GM18519 (cell line): ENCODE measurements at regions not wholly inside any gene's neighbourhood (a gene's known extent, or its start where the extent isn't known, plus 50 kb on each side); places are given as distances from the start of the nearest gene placed in this dataset.
"Not testable (repeated sequence)": the region's sequence is repeated elsewhere in the genome, so short reads cannot be mapped to it uniquely, and the experiment has no call there.

Experiments
- ATAC-seq: cut with Tn5 transposase; IDR thresholded peaks from one replicate; pipeline ENCODE4 v1.9.1; 2021; ENCODE audit warnings: mild to moderate bottlenecking, moderate library complexity; ENCODE audit not compliant: unreplicated experiment, low FRiP score

- ATAC-seq: no peak
Observed at GRCh38 chr1:82818586-82818985, 1017.9 kb downstream of the ADGRL2 start.

GRCh38 chr1:82813386-82813785 is 1012.7 kb downstream of the ADGRL2 start:
- no peak for ATAC-seq

- no peak for ATAC-seq
Observed at GRCh38 chr1:82810601-82811000, 1009.9 kb downstream of the ADGRL2 start.

GRCh38 chr1:82807563-82807962 is 1006.8 kb downstream of the ADGRL2 start:
- ATAC-seq: no peak

GRCh38 chr1:82806133-82806532 is 1005.4 kb downstream of the ADGRL2 start:
- no peak for ATAC-seq

GRCh38 chr1:82801176-82801575 is 1000.4 kb downstream of the ADGRL2 start:
- ATAC-seq: no peak

- ATAC-seq: no peak
Observed at GRCh38 chr1:82800721-82801120, 1000.0 kb downstream of the ADGRL2 start.

- ATAC-seq: no peak
Observed at GRCh38 chr1:82799261-82799660, 998.5 kb downstream of the ADGRL2 start.

GRCh38 chr1:82795508-82796149 is 994.9 kb downstream of the ADGRL2 start:
- no peak for ATAC-seq

GRCh38 chr1:82792151-82792550 is 991.4 kb downstream of the ADGRL2 start:
- no peak for ATAC-seq

- no peak for ATAC-seq
Observed at GRCh38 chr1:82790556-82790955, 989.8 kb downstream of the ADGRL2 start.

- ATAC-seq: no peak
Observed at GRCh38 chr1:82788660-82789059, 987.9 kb downstream of the ADGRL2 start.

GRCh38 chr1:82788038-82788437 is 987.3 kb downstream of the ADGRL2 start:
- no peak for ATAC-seq

- no peak for ATAC-seq
Observed at GRCh38 chr1:82786883-82787282, 986.1 kb downstream of the ADGRL2 start.

GRCh38 chr1:82785268-82785790 is 984.6 kb downstream of the ADGRL2 start:
- no peak for ATAC-seq

GRCh38 chr1:82783044-82783443 is 982.3 kb downstream of the ADGRL2 start:
- ATAC-seq: no peak

- ATAC-seq: no peak
Observed at GRCh38 chr1:82782599-82782998, 981.9 kb downstream of the ADGRL2 start.

GRCh38 chr1:82778612-82779011 is 977.9 kb downstream of the ADGRL2 start:
- no peak for ATAC-seq

- no peak for ATAC-seq
Observed at GRCh38 chr1:82777240-82777639, 976.5 kb downstream of the ADGRL2 start.

GRCh38 chr1:82776730-82777129 is 976.0 kb downstream of the ADGRL2 start:
- ATAC-seq: not testable (repeated sequence)

- no peak for ATAC-seq
Observed at GRCh38 chr1:82775406-82776000, 974.8 kb downstream of the ADGRL2 start.

GRCh38 chr1:82762829-82763532 is 962.2 kb downstream of the ADGRL2 start:
- ATAC-seq: no peak
